ENCODE measurements at regions not wholly inside any gene's neighbourhood (a gene's known extent, or its start where the extent isn't known, plus 50 kb on each side); places are given as distances from the start of the nearest gene placed in this dataset.

DNA sequence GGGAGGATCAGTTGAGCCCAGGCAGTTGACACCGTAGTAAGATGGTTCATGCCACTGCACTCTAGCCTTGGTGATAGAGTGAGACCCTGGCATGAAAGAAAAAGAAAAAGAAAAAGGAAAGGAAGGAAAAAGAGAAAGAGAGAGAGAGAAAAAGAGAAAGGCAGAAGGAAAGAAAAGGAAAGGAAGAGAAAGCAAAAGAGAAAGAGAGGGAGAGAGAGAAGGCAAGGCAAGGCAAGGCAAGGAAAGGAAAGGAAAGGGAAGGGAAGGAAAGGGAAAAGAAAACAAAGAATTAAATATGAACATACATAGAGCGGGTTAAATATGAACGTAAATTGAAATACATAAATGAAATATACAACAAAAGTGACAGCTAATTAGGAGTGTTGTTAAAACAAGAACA, 167.5 kb upstream of the SETBP1 start:
- TF ChIP-seq FOXP2 (optimal IDR thresholded peaks at IDR 0.05; ENCODE audit: borderline replicate concordance, extremely low read depth, extremely low read length, insufficient read depth): no peak
- TF ChIP-seq TAF1 (IDR thresholded peaks at IDR 0.05; ENCODE audit: borderline replicate concordance, insufficient read depth, low read length): no peak
- TF ChIP-seq, protein P1, sequence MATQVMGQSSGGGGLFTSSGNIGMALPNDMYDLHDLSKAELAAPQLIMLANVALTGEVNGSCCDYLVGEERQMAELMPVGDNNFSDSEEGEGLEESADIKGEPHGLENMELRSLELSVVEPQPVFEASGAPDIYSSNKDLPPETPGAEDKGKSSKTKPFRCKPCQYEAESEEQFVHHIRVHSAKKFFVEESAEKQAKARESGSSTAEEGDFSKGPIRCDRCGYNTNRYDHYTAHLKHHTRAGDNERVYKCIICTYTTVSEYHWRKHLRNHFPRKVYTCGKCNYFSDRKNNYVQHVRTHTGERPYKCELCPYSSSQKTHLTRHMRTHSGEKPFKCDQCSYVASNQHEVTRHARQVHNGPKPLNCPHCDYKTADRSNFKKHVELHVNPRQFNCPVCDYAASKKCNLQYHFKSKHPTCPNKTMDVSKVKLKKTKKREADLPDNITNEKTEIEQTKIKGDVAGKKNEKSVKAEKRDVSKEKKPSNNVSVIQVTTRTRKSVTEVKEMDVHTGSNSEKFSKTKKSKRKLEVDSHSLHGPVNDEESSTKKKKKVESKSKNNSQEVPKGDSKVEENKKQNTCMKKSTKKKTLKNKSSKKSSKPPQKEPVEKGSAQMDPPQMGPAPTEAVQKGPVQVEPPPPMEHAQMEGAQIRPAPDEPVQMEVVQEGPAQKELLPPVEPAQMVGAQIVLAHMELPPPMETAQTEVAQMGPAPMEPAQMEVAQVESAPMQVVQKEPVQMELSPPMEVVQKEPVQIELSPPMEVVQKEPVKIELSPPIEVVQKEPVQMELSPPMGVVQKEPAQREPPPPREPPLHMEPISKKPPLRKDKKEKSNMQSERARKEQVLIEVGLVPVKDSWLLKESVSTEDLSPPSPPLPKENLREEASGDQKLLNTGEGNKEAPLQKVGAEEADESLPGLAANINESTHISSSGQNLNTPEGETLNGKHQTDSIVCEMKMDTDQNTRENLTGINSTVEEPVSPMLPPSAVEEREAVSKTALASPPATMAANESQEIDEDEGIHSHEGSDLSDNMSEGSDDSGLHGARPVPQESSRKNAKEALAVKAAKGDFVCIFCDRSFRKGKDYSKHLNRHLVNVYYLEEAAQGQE (IDR thresholded peaks at IDR 0.05; ENCODE audit: insufficient read depth in 1 of 2, low read depth in 2 of 2, low read length in 2 of 2): no peak
- TF ChIP-seq SIN3A (IDR thresholded peaks at IDR 0.05; ENCODE audit: borderline replicate concordance, insufficient read depth, low read length): no peak
- no peak for TF ChIP-seq POLR2AphosphoS5 (IDR thresholded peaks at IDR 0.05; ENCODE audit: low read depth, low read length)

DNA sequence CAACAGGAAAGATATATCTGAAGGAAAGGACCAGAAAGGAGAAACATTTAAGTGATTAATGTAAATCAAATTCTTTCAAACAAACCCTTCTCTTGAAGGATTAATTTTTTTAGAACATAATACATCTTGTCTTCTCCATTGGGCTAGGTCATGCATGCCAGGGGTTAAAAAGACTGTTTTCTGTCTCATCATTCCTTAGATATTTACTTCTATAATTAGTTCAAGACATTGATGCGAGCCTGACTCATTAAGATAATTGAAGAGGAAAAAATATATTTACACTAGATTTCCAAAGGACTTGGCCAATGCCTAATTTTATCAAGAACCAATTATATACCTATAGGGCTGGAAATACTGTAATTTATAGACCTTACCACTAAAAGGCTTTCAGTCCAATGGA, 166.6 kb upstream of the SETBP1 start:
- TF ChIP-seq SIN3A (IDR thresholded peaks at IDR 0.05; ENCODE audit: borderline replicate concordance, insufficient read depth, low read length): no peak
- no peak for TF ChIP-seq POLR2AphosphoS5 (IDR thresholded peaks at IDR 0.05; ENCODE audit: low read depth, low read length)
- TF ChIP-seq FOXP2 (optimal IDR thresholded peaks at IDR 0.05; ENCODE audit: borderline replicate concordance, extremely low read depth, extremely low read length, insufficient read depth): no peak
- TF ChIP-seq TAF1 (IDR thresholded peaks at IDR 0.05; ENCODE audit: borderline replicate concordance, insufficient read depth, low read length): no peak
- TF ChIP-seq, protein P1 (IDR thresholded peaks at IDR 0.05; ENCODE audit: insufficient read depth in 1 of 2, low read depth in 2 of 2, low read length in 2 of 2): no peak

DNA sequence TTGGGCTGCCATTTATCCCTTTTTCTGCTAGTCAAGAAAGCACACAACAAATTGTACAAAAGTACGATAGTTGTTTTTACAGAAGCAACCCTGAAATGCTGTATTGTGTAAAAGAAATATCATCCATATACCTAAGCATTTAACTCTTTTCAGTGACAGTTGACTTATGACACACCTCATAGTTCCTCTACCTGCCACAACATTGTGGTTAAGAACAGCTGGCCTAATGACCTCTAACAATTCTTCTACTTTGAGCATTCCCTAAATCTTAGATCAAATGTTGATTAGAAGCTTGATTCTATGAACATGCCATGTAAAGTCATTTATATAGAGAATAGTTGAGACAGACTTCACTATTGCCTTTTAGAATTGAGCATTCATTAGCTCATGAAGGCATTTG, 165.9 kb upstream of the SETBP1 start:
- TF ChIP-seq POLR2AphosphoS5 (IDR thresholded peaks at IDR 0.05; ENCODE audit: low read depth, low read length): no peak
- TF ChIP-seq, protein P1 (IDR thresholded peaks at IDR 0.05; ENCODE audit: insufficient read depth in 1 of 2, low read depth in 2 of 2, low read length in 2 of 2): no peak
- no peak for TF ChIP-seq TAF1 (IDR thresholded peaks at IDR 0.05; ENCODE audit: borderline replicate concordance, insufficient read depth, low read length)
- no peak for TF ChIP-seq FOXP2 (optimal IDR thresholded peaks at IDR 0.05; ENCODE audit: borderline replicate concordance, extremely low read depth, extremely low read length, insufficient read depth)
- TF ChIP-seq SIN3A (IDR thresholded peaks at IDR 0.05; ENCODE audit: borderline replicate concordance, insufficient read depth, low read length): no peak

DNA sequence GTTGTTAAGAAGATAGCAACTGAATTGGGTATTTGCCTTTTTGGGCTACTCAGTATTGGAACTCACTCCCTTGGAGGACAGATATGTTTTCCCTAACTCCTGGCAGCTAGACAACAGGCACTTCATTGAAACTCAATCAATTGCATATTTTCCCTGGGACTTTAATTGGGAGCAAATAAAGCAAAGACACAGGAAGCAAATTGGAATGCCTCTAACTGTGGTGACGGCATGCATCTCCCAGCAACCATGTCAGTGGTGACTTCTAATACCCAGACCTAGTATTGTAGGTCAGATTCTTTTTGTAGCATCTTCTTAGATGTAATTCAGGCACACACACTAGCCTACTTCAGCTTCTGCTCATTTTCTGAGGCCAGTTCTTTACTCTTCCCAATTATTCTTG, 164.2 kb upstream of the SETBP1 start:
- TF ChIP-seq TAF1 (IDR thresholded peaks at IDR 0.05; ENCODE audit: borderline replicate concordance, insufficient read depth, low read length): no peak
- TF ChIP-seq POLR2AphosphoS5 (IDR thresholded peaks at IDR 0.05; ENCODE audit: low read depth, low read length): no peak
- no peak for TF ChIP-seq FOXP2 (optimal IDR thresholded peaks at IDR 0.05; ENCODE audit: borderline replicate concordance, extremely low read depth, extremely low read length, insufficient read depth)
- TF ChIP-seq SIN3A (IDR thresholded peaks at IDR 0.05; ENCODE audit: borderline replicate concordance, insufficient read depth, low read length): no peak
- TF ChIP-seq, protein P1 (IDR thresholded peaks at IDR 0.05; ENCODE audit: insufficient read depth in 1 of 2, low read depth in 2 of 2, low read length in 2 of 2): no peak

DNA sequence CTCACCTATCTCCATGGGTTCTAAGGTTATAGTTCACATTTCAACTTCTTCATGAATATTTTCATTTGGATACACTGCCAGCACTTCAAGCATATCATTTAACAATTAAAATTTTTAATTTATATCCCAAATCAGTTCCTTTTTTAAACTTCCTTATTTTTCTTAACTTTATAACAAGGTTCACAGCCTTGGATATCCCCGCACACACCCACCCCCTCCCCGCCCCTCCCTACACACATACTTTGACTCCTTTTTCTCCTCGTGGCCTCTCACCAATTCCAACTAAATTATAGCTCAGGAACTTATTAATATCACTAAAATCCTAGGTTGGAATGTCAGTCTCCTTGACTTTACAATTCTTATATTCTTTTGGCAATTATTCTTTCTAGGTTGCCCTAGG, 163.6 kb upstream of the SETBP1 start:
- no peak for TF ChIP-seq POLR2AphosphoS5 (IDR thresholded peaks at IDR 0.05; ENCODE audit: low read depth, low read length)
- no peak for TF ChIP-seq TAF1 (IDR thresholded peaks at IDR 0.05; ENCODE audit: borderline replicate concordance, insufficient read depth, low read length)
- TF ChIP-seq FOXP2 (optimal IDR thresholded peaks at IDR 0.05; ENCODE audit: borderline replicate concordance, extremely low read depth, extremely low read length, insufficient read depth): no peak
- TF ChIP-seq SIN3A (IDR thresholded peaks at IDR 0.05; ENCODE audit: borderline replicate concordance, insufficient read depth, low read length): no peak
- TF ChIP-seq, protein P1 (IDR thresholded peaks at IDR 0.05; ENCODE audit: insufficient read depth in 1 of 2, low read depth in 2 of 2, low read length in 2 of 2): no peak

Measured in PFSK-1 (cell line).